GM12872 (cell line): ENCODE measurements at regions not wholly inside any gene's neighbourhood (a gene's known extent, or its start where the extent isn't known, plus 50 kb on each side); places are given as distances from the start of the nearest gene placed in this dataset.

Source experiments
- TF ChIP-seq, protein P1 (sequence below): IDR thresholded peaks from 3 replicates; pipeline ENCODE4 v1.5.1; 2011; ENCODE audit warnings: low read depth, mild to moderate bottlenecking, low read length, moderate library complexity; ENCODE audit not compliant: insufficient read depth

DNA sequence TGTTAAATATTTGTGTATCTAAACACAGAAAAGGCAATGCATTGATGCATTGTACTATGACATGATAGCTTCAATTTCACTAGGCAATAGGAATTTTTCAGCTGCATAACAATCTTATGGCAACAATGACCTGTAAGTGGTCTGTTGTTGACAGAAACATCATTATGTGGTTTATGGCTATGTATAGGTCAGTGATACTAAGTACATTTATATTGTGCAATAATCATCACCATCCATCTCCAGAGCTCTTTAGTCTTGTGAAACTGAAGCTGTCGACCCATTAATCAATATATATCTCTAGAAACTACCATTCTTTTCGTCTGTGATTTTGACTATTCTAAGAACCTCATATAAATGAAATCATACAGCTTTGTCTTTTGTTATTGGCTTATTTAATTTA, 200.1 kb upstream of the ZNF717 start:
- TF ChIP-seq, protein P1, sequence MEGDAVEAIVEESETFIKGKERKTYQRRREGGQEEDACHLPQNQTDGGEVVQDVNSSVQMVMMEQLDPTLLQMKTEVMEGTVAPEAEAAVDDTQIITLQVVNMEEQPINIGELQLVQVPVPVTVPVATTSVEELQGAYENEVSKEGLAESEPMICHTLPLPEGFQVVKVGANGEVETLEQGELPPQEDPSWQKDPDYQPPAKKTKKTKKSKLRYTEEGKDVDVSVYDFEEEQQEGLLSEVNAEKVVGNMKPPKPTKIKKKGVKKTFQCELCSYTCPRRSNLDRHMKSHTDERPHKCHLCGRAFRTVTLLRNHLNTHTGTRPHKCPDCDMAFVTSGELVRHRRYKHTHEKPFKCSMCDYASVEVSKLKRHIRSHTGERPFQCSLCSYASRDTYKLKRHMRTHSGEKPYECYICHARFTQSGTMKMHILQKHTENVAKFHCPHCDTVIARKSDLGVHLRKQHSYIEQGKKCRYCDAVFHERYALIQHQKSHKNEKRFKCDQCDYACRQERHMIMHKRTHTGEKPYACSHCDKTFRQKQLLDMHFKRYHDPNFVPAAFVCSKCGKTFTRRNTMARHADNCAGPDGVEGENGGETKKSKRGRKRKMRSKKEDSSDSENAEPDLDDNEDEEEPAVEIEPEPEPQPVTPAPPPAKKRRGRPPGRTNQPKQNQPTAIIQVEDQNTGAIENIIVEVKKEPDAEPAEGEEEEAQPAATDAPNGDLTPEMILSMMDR: no peak

DNA sequence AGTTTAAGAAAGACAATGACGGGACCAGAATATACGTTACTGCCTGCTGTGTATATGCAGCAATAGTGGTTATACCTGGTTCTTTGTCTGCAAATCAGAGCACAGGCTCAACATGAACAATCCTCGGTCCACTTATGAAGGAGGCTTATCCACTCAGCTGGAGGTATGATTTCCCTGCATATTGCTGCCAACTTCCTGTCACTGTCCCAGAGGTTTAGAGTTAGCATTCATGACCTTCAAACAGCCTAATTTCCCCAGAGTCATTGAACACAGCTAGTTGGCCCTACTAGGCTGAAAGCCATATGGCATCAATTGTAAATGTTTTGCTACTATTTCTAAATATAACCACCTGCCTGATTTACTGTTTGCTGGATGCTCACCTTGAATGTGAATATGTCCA, 224.9 kb upstream of the ZNF717 start:
- TF ChIP-seq, protein P1: no peak

DNA sequence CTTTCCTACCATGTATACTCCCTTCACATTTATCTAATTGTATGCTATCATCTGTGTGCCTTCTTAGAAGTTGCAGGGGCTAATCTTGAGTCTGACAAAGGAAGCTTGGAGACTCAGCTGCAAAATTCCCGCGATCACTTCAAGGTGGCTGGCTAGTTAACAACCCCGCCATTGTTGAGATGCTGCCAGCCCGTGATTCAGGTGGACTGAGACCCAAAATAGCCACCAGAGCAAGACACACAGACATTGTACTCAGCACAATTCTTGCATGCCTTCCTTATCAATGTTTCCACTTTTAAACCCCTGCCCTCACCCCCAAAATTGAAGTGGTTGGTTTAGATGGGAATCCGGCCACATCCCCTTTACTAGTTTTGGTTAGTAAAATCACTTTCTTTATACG, 225.8 kb upstream of the ZNF717 start:
- TF ChIP-seq, protein P1: no peak

DNA sequence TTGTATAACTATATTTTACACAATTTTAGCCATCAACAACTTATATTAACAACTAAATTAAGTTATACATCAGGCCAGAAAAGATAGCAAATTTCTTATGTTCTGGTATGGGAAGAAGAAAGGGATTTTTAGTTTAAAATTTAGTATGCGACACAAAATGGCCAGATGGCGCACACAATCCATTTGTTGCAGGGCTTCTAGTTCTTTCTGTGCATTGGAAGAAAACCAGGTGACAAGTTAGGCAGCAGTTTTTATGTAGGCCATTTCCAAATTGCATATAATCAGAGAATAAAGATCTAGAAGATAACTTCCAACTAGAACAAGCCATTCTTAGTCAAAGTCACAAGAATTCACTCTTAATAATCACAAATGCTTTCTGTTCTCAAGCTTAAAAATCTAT, 230.1 kb upstream of the ZNF717 start:
- TF ChIP-seq, protein P1: no peak

DNA sequence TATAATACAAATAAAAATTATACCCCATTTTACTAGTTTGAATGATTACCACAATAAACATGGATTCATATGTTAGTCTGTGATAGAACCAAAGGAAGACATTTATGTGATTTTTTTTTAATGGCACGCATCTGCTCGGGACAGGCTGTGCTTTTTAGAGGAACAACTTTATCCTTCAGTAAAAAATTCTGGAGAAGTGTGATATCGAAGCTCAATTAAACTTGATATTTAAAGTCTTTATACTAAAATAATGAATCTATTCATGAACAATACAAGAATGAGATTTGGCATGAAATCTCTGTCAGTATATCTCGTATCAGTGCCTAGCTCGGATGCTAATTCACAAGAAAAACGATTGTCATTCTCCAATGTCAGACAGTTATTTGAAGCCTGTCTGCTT, 230.8 kb upstream of the ZNF717 start:
- TF ChIP-seq, protein P1: no peak

DNA sequence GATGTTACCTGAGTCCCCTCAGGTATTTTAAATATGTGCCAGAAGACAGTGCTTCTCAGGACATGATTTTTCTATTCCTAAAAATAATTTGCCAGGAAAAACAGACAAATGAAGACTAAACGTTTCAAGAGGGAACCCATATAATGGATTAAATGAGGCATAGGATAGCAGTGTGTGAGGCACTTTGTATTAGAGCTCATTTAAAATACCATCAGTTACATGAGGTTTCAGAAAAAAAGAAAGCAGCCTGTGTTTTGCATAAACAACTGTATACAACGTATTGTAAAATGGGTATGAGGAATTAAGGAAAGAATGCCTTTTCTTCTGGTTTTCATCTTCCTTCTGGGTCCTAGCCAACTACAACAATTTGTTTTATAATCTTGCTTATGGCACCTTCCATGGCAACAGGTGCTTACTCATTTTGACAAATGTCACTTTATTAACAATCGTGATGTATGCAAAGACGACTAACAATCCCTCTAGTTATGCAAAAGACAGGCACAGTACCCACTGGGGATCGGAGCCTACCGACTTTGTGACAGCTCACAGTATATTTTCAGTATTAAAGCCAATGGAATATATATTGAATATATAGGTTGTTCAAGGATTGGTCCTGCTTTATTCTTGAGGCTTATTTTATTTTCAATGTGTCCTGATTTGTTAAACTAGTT, 231.6 kb upstream of the ZNF717 start:
- TF ChIP-seq, protein P1: no peak

DNA sequence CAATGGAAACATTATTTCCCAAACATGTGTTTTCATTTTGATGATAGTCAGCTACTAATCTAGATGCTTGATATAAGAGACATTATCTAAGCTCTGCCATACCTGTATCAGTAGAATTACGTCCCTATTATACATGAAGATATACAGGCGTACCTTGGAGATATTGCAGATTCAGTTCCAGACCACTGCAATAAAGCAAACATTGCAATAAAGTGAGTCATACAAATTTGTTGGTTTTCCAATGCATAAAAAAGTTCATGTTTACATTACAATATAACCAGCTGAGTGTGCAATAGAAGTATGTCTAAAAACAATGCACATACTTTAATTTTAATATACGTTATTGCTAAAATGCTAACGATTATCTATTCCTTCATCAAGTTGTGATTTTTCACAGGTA, 236.0 kb upstream of the ZNF717 start:
- TF ChIP-seq, protein P1: no peak
